Pancreas (tissue), 10 donors: ENCODE measurements at regions not wholly inside any gene's neighbourhood (a gene's known extent, or its start where the extent isn't known, plus 50 kb on each side); places are given as distances from the start of the nearest gene placed in this dataset.

Source experiments
- ATAC-seq, 4 donors: fragments of 200-7000 bp; cut with Tn5 transposase; one replicate each; pipeline versions ENCODE4 v1.8.0 to v1.9.1; 2020; ENCODE audit warnings: mild to moderate bottlenecking in 4 of 4, moderate library complexity in 4 of 4
- DNase-seq, 6 donors: peaks; one replicate each; pipeline ENCODE4 v3.0.0-alpha.2; 2020
- FAIRE-seq: peaks from 2 replicates; lab custom pipeline; 2012; peaks lifted over from hg19 to GRCh38; lab: Jason Lieb, UNC
- H3K27ac ChIP-seq, 4 donors: fragments of 200-600 bp; sonication (generic); 1 replicate in 3 of 4; 2 replicates in 1 of 4; pipeline versions ENCODE4 v1.5.0 to v1.8.0; 2020
- H3K27me3 ChIP-seq, 4 donors: fragments of 200-600 bp; one replicate each; pipeline ENCODE4 v1.8.0; 2021
- H3K36me3 ChIP-seq, 3 donors: fragments of 200-600 bp; sonication (generic) in 1 of 3; one replicate each; pipeline versions ENCODE4 v1.5.0 to v1.8.0; 2020 to 2021
- H3K4me1 ChIP-seq, 3 donors: fragments of 200-600 bp; one replicate each; pipeline ENCODE4 v1.8.0; 2021
- H3K4me3 ChIP-seq, 4 donors: fragments of 200-600 bp; sonication (generic) in 2 of 4; one replicate each; pipeline versions ENCODE4 v1.5.0 to v1.8.0; 2020 to 2021
- H3K9me3 ChIP-seq, 4 donors: fragments of 200-600 bp; one replicate each; pipeline ENCODE4 v1.8.0; 2021
- CTCF ChIP-seq, 4 donors: fragments of 200-600 bp; sonication (generic) in 3 of 4; IDR thresholded peaks; one replicate each; pipeline versions ENCODE4 v1.5.0 to v1.8.0; 2021; ENCODE audit warnings: antibody characterized with exemption in 4 of 4
- WGBS, 2 donors: extraction: QIAGEN DNeasy Blood & Tissue Kit; methylation state at CpG; one replicate each; pipeline ENCODE4 v1.1.7; 2013; 5-methylcytosine and 5-hydroxymethylcytosine counted together
- intact Hi-C, 3 donors: fragments of 100-400 bp; cut with DNase I; formaldehyde crosslinking; loops; one replicate each; pipeline versions ENCODE4 v1.11.1 to v1.14.2; 2022
- donor health status: healthy with polysubstance abuse.
- donor health status: DM: no; HTN: no; CAD: no; lungs with moderate emphysema.
- donor health status: DM: no; HTN: no; CAD: no.
- donor health status: control.
- donor health status: control.
- donor health status: Bipolar disorder and iron deficiency.
- donor health status: DM: yes; HTN: yes; CAD: no.
- donor health status: DM: no; HTN: no; CAD: no.
- donor health status: DM: no; HTN: no; CAD: no.
- donor health status: DM: yes; HTN: yes; CAD: no.

- TF ChIP-seq CTCF (IDR thresholded peaks at IDR 0.05): no peak
- DNase-seq (no peak), FAIRE-seq (no peak), ATAC-seq (no peak)
- H3K36me3 ChIP-seq: no peaks in the 10 kb centered on the region
- no peaks in the 10 kb centered on the region for H3K9me3 ChIP-seq
- 44 to 61% methylated on average over 1 of the region's 1 CpG for WGBS, 2 donors
- no peak overlapping the region for H3K4me3 ChIP-seq
- H3K27ac ChIP-seq: no peak overlapping the region
- no peaks in the 10 kb centered on the region for H3K27me3 ChIP-seq
- no peaks in the 10 kb centered on the region for H3K4me1 ChIP-seq
- intact Hi-C loops: no loop called here
Observed at GRCh38 chr3:104176706-104177105, 1190.0 kb upstream of the ALCAM start.

- Histone ChIP-seq H3K27ac (no peak overlapping the region), H3K27me3 (no peaks in the 10 kb centered on the region), H3K36me3 (no peaks in the 10 kb centered on the region), H3K9me3 (no peaks in the 10 kb centered on the region), H3K4me1 (no peaks in the 10 kb centered on the region), H3K4me3 (no peak overlapping the region)
- DNase-seq (no peak), ATAC-seq (no peak), FAIRE-seq (no peak)
- TF ChIP-seq CTCF (IDR thresholded peaks at IDR 0.05): no peak
- 68 to 69% methylated on average over 3 of the region's 3 CpGs for WGBS, 2 donors
- intact Hi-C loops: no loop called here
Observed at GRCh38 chr3:104178680-104179079, 1188.0 kb upstream of the ALCAM start.

GRCh38 chr3:104180906-104181305 is 1185.8 kb upstream of the ALCAM start:
- Histone ChIP-seq H3K27me3 (no peaks in the 10 kb centered on the region), H3K36me3 (no peaks in the 10 kb centered on the region), H3K27ac (no peak overlapping the region), H3K9me3 (no peaks in the 10 kb centered on the region), H3K4me1 (no peaks in the 10 kb centered on the region), H3K4me3 (no peak overlapping the region)
- DNase-seq (no peak), ATAC-seq (no peak), FAIRE-seq (no peak)
- intact Hi-C loops: no loop called here
- 15 to 16% methylated on average over 1 of the region's 1 CpG for WGBS, 2 donors
- no peak for TF ChIP-seq CTCF (IDR thresholded peaks at IDR 0.05)

GRCh38 chr3:104190681-104191080 is 1176.0 kb upstream of the ALCAM start:
- FAIRE-seq: no peak
- no peak for DNase-seq
- intact Hi-C loops: no loop called here
- ATAC-seq: no peak
- Histone ChIP-seq H3K36me3 (no peaks in the 10 kb centered on the region), H3K27me3 (no peaks in the 10 kb centered on the region), H3K27ac (no peak overlapping the region), H3K4me3 (no peak overlapping the region), H3K4me1 (no peaks in the 10 kb centered on the region), H3K9me3 (no peaks in the 10 kb centered on the region)
- TF ChIP-seq CTCF (IDR thresholded peaks at IDR 0.05): no peak

GRCh38 chr3:104198131-104198530 is 1168.6 kb upstream of the ALCAM start:
- no peak for TF ChIP-seq CTCF (IDR thresholded peaks at IDR 0.05)
- WGBS, 2 donors: 8 to 20% methylated on average over 2 of the region's 2 CpGs
- Histone ChIP-seq H3K4me1 (no peaks in the 10 kb centered on the region), H3K36me3 (no peaks in the 10 kb centered on the region), H3K27ac (no peak overlapping the region), H3K4me3 (no peak overlapping the region), H3K9me3 (peaks cover 0 to under 1% (median 0%) of the 10 kb centered on the region in 4 donors), H3K27me3 (no peaks in the 10 kb centered on the region)
- no peak for DNase-seq
- FAIRE-seq: no peak
- intact Hi-C loops: no loop called here
- no peak for ATAC-seq
